ENCODE measurements at regions not wholly inside any gene's neighbourhood (a gene's known extent, or its start where the extent isn't known, plus 50 kb on each side); places are given as distances from the start of the nearest gene placed in this dataset.

DNA sequence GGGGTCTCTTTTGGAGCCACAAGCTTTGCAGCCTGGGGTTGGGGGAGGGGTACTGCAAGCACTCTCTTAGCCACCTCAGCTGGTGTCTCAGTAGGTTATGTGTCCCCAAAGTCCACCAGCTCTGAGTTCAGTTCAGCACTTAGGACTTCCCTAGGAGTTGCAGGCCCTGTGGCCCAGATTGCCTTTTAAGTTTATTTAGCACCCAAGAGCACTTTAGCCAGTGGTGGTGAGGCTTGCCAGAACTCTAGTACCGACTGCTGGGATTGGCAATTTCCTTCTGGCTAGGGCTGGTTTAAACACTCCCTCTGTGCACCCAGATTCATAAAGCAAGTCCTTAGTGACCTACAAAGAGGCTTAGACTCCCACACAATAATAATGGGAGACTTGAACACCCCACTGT lies 489.9 kb upstream of the RPS6KA3 start:
- TF ChIP-seq, protein P1, sequence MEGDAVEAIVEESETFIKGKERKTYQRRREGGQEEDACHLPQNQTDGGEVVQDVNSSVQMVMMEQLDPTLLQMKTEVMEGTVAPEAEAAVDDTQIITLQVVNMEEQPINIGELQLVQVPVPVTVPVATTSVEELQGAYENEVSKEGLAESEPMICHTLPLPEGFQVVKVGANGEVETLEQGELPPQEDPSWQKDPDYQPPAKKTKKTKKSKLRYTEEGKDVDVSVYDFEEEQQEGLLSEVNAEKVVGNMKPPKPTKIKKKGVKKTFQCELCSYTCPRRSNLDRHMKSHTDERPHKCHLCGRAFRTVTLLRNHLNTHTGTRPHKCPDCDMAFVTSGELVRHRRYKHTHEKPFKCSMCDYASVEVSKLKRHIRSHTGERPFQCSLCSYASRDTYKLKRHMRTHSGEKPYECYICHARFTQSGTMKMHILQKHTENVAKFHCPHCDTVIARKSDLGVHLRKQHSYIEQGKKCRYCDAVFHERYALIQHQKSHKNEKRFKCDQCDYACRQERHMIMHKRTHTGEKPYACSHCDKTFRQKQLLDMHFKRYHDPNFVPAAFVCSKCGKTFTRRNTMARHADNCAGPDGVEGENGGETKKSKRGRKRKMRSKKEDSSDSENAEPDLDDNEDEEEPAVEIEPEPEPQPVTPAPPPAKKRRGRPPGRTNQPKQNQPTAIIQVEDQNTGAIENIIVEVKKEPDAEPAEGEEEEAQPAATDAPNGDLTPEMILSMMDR (IDR thresholded peaks at IDR 0.05), result no peak
- 79 to 85% methylated on average over 1 of the region's 1 CpG for WGBS, 2 donors
- Histone ChIP-seq H3K4me3 (no peak overlapping the region), H3K27ac (no peak overlapping the region), H3K9me3 (no peaks in the 10 kb centered on the region), H3K27me3 (peaks cover 0 to 3% (median 0%) of the 10 kb centered on the region in 4 donors), H3K4me1 (no peaks in the 10 kb centered on the region), H3K36me3 (no peaks in the 10 kb centered on the region)
- intact Hi-C loops (cut with DNase I), result no loop called here
- no peak for FAIRE-seq
- no peak for DNase-seq
- ATAC-seq, result no peak

DNA sequence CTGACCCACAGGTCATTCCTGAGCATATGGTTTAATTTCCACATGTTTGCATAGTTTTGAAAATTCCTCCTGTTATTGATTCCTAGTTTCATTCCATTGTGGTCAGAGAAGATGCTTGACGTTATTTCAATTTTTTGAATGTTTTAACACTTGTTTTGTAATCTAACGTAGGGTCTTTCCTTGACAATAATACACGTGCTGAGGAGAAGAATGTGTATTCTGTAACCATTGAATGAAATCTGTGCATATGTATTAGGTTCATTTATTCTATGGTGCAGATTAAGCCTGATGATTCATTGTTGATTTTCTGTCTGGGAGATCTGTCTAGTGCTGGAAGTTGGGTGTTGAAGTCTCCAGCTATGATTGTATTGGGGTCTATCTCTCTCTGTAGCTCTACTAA lies 486.4 kb upstream of the RPS6KA3 start:
- no peak overlapping the region for H3K27ac ChIP-seq
- FAIRE-seq, result no peak
- H3K36me3 ChIP-seq, result no peaks in the 10 kb centered on the region

DNA sequence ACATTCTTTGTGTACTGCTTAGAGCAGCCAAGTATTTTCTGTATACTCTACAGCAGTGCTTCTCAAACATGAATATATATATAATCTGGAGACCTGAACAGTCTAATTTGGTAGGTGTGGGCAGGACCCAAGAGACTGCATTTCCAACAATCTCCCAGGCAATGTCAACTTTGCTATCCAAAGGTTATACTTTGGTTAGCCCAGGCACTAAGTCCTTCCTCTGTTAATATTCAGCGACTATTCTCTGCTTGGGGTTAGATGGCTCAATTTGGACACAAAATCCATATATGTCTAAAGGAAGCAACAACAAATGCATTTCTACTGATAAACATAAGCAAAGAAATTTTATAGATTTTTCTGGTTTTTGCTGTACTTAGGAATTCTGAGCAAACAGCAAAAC lies 480.0 kb upstream of the RPS6KA3 start:
- H3K4me3 ChIP-seq, result no peak overlapping the region
- TF ChIP-seq, protein P1 (IDR thresholded peaks at IDR 0.05), result no peak
- no peak overlapping the region for H3K27ac ChIP-seq
- H3K4me1 ChIP-seq, result no peaks in the 10 kb centered on the region
- no peak for DNase-seq
- H3K36me3 ChIP-seq, result no peaks in the 10 kb centered on the region
- H3K9me3 ChIP-seq, result no peaks in the 10 kb centered on the region
- no peak for ATAC-seq
- H3K27me3 ChIP-seq, result peaks cover 0 to 11% (median 0%) of the 10 kb centered on the region in 4 donors
- intact Hi-C loops (cut with DNase I), result no loop called here
- 34 to 57% methylated on average over 1 of the region's 1 CpG for WGBS, 2 donors
- no peak for FAIRE-seq

More for the DNA sequence above, 486.4 kb upstream of the RPS6KA3 start:
- DNase-seq, result no peak
- Histone ChIP-seq H3K4me1 (no peaks in the 10 kb centered on the region), H3K27me3 (peaks cover 0 to 6% (median 2%) of the 10 kb centered on the region in 4 donors), H3K9me3 (no peaks in the 10 kb centered on the region), H3K4me3 (no peak overlapping the region)
- 53 to 57% methylated on average over 3 of the region's 3 CpGs for WGBS, 2 donors
- TF ChIP-seq, protein P1 (IDR thresholded peaks at IDR 0.05), result no peak
- ATAC-seq, result no peak
- intact Hi-C loops (cut with DNase I), result no loop called here

DNA sequence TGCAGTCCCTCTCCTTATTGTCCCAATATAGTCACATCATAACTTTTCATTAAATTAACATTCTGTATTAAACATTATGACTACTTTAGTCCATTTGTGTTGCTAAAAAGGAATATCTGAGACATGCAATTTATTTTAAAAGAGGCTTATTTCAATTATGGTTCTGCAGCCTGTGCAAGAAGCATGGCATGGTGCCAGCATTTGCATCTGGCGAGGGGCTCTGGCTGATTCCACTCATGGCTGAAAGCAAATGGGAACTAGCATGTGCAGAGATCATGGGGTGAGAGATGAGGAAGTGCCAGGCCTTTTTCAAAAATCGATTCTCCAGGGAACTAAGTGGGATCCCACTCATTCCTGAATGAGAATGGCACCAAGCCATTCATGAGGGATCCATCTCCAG lies 476.3 kb upstream of the RPS6KA3 start:
- H3K4me3 ChIP-seq, result no peak overlapping the region
- peaks cover 0 to 5% (median 0%) of the 10 kb centered on the region in 4 donors for H3K27me3 ChIP-seq
- TF ChIP-seq, protein P1 (IDR thresholded peaks at IDR 0.05), result no peak
- no peaks in the 10 kb centered on the region for H3K36me3 ChIP-seq
- DNase-seq (no peak), FAIRE-seq (no peak), ATAC-seq (no peak)
- intact Hi-C loops (cut with DNase I), result no loop called here
- WGBS, 2 donors, result 41 to 42% methylated on average over 2 of the region's 2 CpGs
- H3K9me3 ChIP-seq, result no peaks in the 10 kb centered on the region
- H3K27ac ChIP-seq, result no peak overlapping the region
- H3K4me1 ChIP-seq, result no peaks in the 10 kb centered on the region

DNA sequence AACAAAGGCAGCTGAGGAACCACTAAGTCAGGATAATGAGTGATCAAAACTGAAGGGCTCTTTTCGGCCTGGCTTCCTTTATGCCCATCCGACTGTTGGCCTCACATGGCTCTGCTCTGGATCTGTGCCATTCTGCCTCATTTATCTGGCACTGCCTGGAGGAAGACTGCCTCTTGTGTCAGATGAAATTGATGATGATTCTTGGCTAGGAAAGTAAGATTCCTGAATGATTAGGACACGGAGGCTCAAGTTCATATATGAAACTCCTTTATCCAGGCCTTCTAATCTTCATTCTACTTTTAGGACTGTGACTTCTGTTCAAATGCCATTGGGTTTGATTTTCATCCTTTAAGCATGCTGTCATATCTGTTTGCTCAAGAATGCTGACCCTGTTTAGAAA lies 475.4 kb upstream of the RPS6KA3 start:
- Histone ChIP-seq H3K27ac (no peak overlapping the region), H3K4me1 (no peaks in the 10 kb centered on the region), H3K4me3 (no peak overlapping the region), H3K9me3 (no peaks in the 10 kb centered on the region), H3K36me3 (no peaks in the 10 kb centered on the region), H3K27me3 (peaks cover 0 to 5% (median 0%) of the 10 kb centered on the region in 4 donors)
- TF ChIP-seq, protein P1 (IDR thresholded peaks at IDR 0.05), result no peak
- WGBS, 2 donors, result 53 to 62% methylated on average over 3 of the region's 3 CpGs
- FAIRE-seq, result no peak
- ATAC-seq, result no peak
- no peak for DNase-seq
- intact Hi-C loops (cut with DNase I), result no loop called here
